ES-I3 (cell line): ENCODE measurements at regions not wholly inside any gene's neighbourhood (a gene's known extent, or its start where the extent isn't known, plus 50 kb on each side); places are given as distances from the start of the nearest gene placed in this dataset.

ENCODE experiments used
- H3K36me3 ChIP-seq: 2 replicates; pipeline ENCODE4 v1.6.1; 2013; ENCODE audit warnings: mild to moderate bottlenecking, low read length, control low read depth, moderate library complexity; ENCODE audit not compliant: insufficient read depth
- H3K4me1 ChIP-seq: 2 replicates; pipeline ENCODE4 v1.6.1; 2013; ENCODE audit warnings: mild to moderate bottlenecking, control low read depth, low read length; ENCODE audit not compliant: insufficient read depth
- H3K9ac ChIP-seq: 2 replicates; pipeline ENCODE4 v1.6.1; 2013; ENCODE audit warnings: low read depth, mild to moderate bottlenecking, low read length, moderate library complexity
- H3K9me3 ChIP-seq: 2 replicates; pipeline ENCODE4 v1.6.1; 2013; ENCODE audit warnings: mild to moderate bottlenecking, low read length, moderate library complexity; ENCODE audit not compliant: control insufficient read depth, insufficient read depth

GRCh38 chr12:84572196-84572595 lies 340.4 kb downstream of the SLC6A15 start:
- no peak overlapping the region for H3K9ac ChIP-seq
- H3K36me3 ChIP-seq, result peaks cover 3% of the 10 kb centered on the region; the same call in 1 of the 2 replicates

GRCh38 chr12:84562331-84562730 lies 350.3 kb downstream of the SLC6A15 start:
- no peak overlapping the region for H3K9ac ChIP-seq
- no peaks in the 10 kb centered on the region for H3K36me3 ChIP-seq
- no peaks in the 10 kb centered on the region for H3K9me3 ChIP-seq
- peaks cover 5% of the 10 kb centered on the region; the same call in 1 of the 2 replicates for H3K4me1 ChIP-seq

More at GRCh38 chr12:84572196-84572595, 340.4 kb downstream of the SLC6A15 start:
- H3K4me1 ChIP-seq, result no peaks in the 10 kb centered on the region; the same call in 1 of the 2 replicates
- H3K9me3 ChIP-seq, result peaks cover 2% of the 10 kb centered on the region

DNA sequence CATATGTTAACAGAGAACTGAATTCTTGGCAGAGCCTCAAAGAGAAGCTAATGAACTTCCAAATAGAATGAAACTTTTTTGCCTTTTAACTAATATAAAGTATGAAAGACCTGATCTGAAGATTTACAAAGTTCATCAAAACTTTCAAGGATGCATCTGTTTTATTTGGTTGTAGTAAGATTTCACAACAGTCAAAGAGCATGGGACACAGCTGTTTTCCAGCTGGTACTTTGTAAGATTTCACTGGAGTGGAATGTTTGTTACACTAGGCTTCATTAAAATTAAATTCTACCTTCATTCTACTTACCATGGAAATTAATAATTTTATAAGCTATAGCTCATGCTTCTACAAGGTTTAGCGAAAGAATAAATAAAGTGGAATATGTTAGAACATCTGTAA lies 351.2 kb downstream of the SLC6A15 start:
- H3K9ac ChIP-seq, result no peak overlapping the region
- peaks cover 5% of the 10 kb centered on the region; the same call in 1 of the 2 replicates for H3K4me1 ChIP-seq
- no peaks in the 10 kb centered on the region for H3K36me3 ChIP-seq
- H3K9me3 ChIP-seq, result no peaks in the 10 kb centered on the region

- Histone ChIP-seq H3K4me1 (no peaks in the 10 kb centered on the region), H3K9me3 (no peaks in the 10 kb centered on the region), H3K36me3 (no peaks in the 10 kb centered on the region), H3K9ac (no peak overlapping the region)
Measured at GRCh38 chr12:84554199-84554723, 358.3 kb downstream of the SLC6A15 start.

- H3K9ac ChIP-seq, result no peak overlapping the region
- no peaks in the 10 kb centered on the region for H3K4me1 ChIP-seq
- H3K36me3 ChIP-seq, result no peaks in the 10 kb centered on the region
- H3K9me3 ChIP-seq, result no peaks in the 10 kb centered on the region
Measured at GRCh38 chr12:84553331-84554117, 359.1 kb downstream of the SLC6A15 start.

- Histone ChIP-seq H3K36me3 (no peaks in the 10 kb centered on the region), H3K9me3 (no peaks in the 10 kb centered on the region), H3K4me1 (no peaks in the 10 kb centered on the region), H3K9ac (no peak overlapping the region)
Measured at GRCh38 chr12:84551373-84551772, 361.2 kb downstream of the SLC6A15 start.

DNA sequence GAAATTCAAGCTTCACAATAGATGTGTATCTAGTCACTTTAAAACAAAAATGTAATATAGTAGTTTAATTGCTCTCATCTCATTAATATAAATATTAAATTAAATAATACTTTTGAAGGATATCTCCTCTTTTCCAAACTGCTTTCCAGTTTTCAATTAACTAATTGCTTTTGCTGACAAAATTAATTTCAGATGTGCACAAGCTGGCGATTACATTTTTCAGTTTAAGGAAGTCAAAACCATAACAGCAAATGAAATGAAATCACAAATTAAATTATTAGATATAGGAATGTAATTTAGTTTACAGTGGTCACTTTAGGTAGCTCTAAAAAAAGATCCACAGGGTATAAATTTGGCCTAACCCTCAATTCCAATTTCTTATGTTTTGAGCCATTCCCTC lies 362.1 kb downstream of the SLC6A15 start:
- no peaks in the 10 kb centered on the region for H3K36me3 ChIP-seq
- H3K9ac ChIP-seq, result no peak overlapping the region
- H3K9me3 ChIP-seq, result no peaks in the 10 kb centered on the region
- H3K4me1 ChIP-seq, result no peaks in the 10 kb centered on the region

- H3K36me3 ChIP-seq, result no peaks in the 10 kb centered on the region
- no peaks in the 10 kb centered on the region for H3K9me3 ChIP-seq
- H3K9ac ChIP-seq, result no peak overlapping the region
- H3K4me1 ChIP-seq, result no peaks in the 10 kb centered on the region
Measured at GRCh38 chr12:84542289-84542688, 370.3 kb downstream of the SLC6A15 start.

DNA sequence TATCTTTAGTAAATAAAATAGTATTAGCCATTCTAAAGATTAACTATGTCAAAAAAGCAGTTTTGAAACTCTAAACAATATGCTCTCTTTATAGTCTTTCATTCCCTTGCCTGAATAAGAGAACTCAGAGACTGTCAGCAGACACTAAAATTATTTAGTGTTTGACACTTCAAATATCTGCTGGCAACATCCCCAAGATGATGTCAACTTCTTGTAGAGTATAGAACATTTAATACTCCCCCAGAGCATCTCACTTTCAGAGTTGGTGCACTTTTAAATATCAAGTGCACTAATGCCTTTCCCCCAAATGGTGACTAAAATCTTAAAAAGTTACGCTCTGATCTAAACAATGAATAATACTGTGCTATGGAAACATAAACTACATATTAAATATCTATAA lies 374.9 kb downstream of the SLC6A15 start:
- Histone ChIP-seq H3K36me3 (no peaks in the 10 kb centered on the region), H3K9me3 (no peaks in the 10 kb centered on the region), H3K9ac (no peak overlapping the region), H3K4me1 (no peaks in the 10 kb centered on the region)

DNA sequence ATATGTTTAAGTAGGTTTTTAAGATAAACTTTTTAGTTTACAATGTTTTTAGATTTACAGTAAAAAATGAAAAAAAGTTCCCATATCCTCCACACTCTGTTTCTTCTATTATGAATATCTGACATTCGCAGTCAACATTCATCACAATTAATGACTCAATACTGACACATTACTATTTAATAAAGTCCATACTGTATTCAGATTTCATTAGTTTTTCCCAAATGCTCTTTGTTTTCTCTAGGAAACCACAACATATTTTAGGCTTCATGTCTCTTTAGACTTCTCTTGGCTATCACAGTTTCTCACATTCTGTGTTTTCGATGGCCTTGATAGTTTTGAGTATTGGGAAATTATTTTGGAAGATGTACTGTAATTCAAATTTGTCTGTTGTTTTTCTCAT lies 399.8 kb downstream of the SLC6A15 start:
- H3K9me3 ChIP-seq, result no peaks in the 10 kb centered on the region
- H3K9ac ChIP-seq, result no peak overlapping the region
- H3K36me3 ChIP-seq, result no peaks in the 10 kb centered on the region
- no peaks in the 10 kb centered on the region for H3K4me1 ChIP-seq

GRCh38 chr12:84508851-84509260 lies 403.7 kb downstream of the SLC6A15 start:
- H3K9ac ChIP-seq, result no peak overlapping the region
- no peaks in the 10 kb centered on the region for H3K4me1 ChIP-seq
- no peaks in the 10 kb centered on the region for H3K36me3 ChIP-seq

DNA sequence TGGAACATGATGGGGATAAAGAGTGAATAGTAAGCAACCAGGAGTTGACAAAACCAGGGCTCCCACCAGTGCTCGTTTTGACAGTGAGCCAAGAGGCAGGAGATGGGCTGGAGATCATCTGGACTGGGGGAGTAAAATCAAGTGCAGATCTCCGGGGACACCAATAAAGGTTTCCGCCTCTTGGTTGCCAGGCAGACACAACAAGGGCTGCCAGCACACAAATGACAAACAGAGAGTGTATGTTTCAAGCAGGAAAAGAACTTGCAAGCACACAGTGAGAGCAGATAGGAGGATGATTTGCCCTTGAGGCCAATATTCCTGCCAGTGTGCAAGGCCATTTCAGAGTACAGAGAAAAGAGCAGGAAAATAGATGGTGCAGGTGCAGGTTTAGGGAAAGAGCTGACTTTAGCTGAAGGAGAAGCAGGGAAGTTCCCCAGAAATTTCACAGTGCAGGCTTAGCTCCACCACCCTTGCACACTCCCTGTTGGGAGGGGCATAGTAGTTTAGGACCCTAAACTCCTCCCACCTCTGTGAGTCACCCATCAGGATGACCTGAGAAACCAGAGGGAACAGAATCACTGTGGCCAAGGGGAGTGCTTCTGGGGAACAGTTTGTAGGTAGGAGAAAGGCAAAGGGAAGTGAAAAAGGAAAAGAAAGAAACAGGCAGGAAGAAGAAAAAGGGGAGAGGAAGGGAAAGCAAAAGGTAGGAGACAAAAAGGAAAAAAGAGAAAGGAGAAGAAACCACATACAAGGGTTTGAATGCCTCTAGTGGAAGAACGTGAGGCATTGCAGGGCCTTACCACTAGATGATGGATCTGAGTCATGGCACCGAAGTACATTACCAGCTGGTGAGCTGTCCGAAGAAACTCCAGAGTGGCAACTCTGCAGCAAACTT lies 404.4 kb downstream of the SLC6A15 start:
- Histone ChIP-seq H3K4me1 (no peaks in the 10 kb centered on the region), H3K9ac (no peak overlapping the region), H3K36me3 (no peaks in the 10 kb centered on the region), H3K9me3 (no peaks in the 10 kb centered on the region)

More at GRCh38 chr12:84508851-84509260, 403.7 kb downstream of the SLC6A15 start:
- H3K9me3 ChIP-seq, result no peaks in the 10 kb centered on the region

GRCh38 chr12:84506282-84506681 lies 406.3 kb downstream of the SLC6A15 start:
- H3K9ac ChIP-seq, result no peak overlapping the region
- no peaks in the 10 kb centered on the region for H3K9me3 ChIP-seq
- H3K4me1 ChIP-seq, result no peaks in the 10 kb centered on the region
- no peaks in the 10 kb centered on the region for H3K36me3 ChIP-seq

GRCh38 chr12:84502907-84503787 lies 409.5 kb downstream of the SLC6A15 start:
- H3K4me1 ChIP-seq, result no peaks in the 10 kb centered on the region
- no peaks in the 10 kb centered on the region for H3K9me3 ChIP-seq
- H3K36me3 ChIP-seq, result no peaks in the 10 kb centered on the region
- H3K9ac ChIP-seq, result no peak overlapping the region
